NT2/D1 (cell line): ENCODE measurements at regions not wholly inside any gene's neighbourhood (a gene's known extent, or its start where the extent isn't known, plus 50 kb on each side); places are given as distances from the start of the nearest gene placed in this dataset.

Experiments used
- SUZ12 ChIP-seq: IDR thresholded peaks from 2 replicates; pipeline ENCODE4 v1.6.1; 2011; ENCODE audit not compliant: insufficient read length, insufficient read depth; ENCODE audit errors: extremely low read depth
- YY1 ChIP-seq: IDR thresholded peaks from 2 replicates; pipeline ENCODE4 v1.6.1; 2011; ENCODE audit not compliant: insufficient read length, insufficient read depth
- ZNF274 ChIP-seq: IDR thresholded peaks from 2 replicates; pipeline ENCODE4 v1.6.1; 2011; ENCODE audit warnings: mild to moderate bottlenecking, low read depth, low read length

- TF ChIP-seq YY1 (no peak), SUZ12 (no peak), ZNF274 (no peak)
Measured at GRCh38 chr6:21996425-21997118, 300.3 kb downstream of the PRL start.
